Endothelial cell of umbilical vein (primary cell): ENCODE measurements at regions not wholly inside any gene's neighbourhood (a gene's known extent, or its start where the extent isn't known, plus 50 kb on each side); places are given as distances from the start of the nearest gene placed in this dataset.

Source experiments
- BruUV-seq: library from RNA; stranded (reverse); fragments of 400-500 nt; replicated peaks from 2 replicates; lab custom pipeline; 2021; lab: Mats Ljungman, UMichigan
- CTCF ChIA-PET: fragments of 300-600, 350-600 bp; sonication (Branson Sonifier 250); formaldehyde crosslinking; loops from one replicate; lab custom pipeline; 2021; ENCODE audit warnings: antibody characterized with exemption, inconsistent platforms; lab: Charles Lee
- POLR2A ChIA-PET: fragments of 300-600, 350-600 bp; sonication (Branson Sonifier 250); formaldehyde crosslinking; loops from one replicate; lab custom pipeline; 2021; ENCODE audit warnings: antibody characterized with exemption, inconsistent platforms; lab: Charles Lee
- DNase-seq: peaks from one replicate; pipeline ENCODE4 v3.0.0-alpha.2; 2011; ENCODE audit warnings: low read depth, low spot score
- FAIRE-seq: peaks from 2 replicates; lab custom pipeline; 2011; peaks lifted over from hg19 to GRCh38; lab: Jason Lieb, UNC
- H2AFZ ChIP-seq: 2 replicates; pipeline ENCODE4 v1.6.0; 2012; ENCODE audit warnings: low read depth, low read length, control low read depth, inconsistent platforms
- H3K27ac ChIP-seq: 2 replicates; pipeline ENCODE4 v1.5.1; 2011; ENCODE audit warnings: low read depth, mild to moderate bottlenecking, control low read depth, low read length, moderate library complexity; ENCODE audit not compliant: insufficient read depth
- H3K27me3 ChIP-seq, 2 experiments: 2 replicates each; pipeline versions ENCODE4 v1.6.0 to v1.6.1; 2011; ENCODE audit warnings: low read length in 2 of 2, mixed read lengths in 1 of 2; ENCODE audit not compliant: control insufficient read depth in 2 of 2, insufficient read depth in 2 of 2
- H3K36me3 ChIP-seq, 2 experiments: 2 replicates in 1 of 2; 3 replicates in 1 of 2; pipeline ENCODE4 v1.5.1; 2011; ENCODE audit warnings: low read length in 2 of 2, mild to moderate bottlenecking in 1 of 2, moderate library complexity in 1 of 2; ENCODE audit not compliant: control insufficient read depth in 2 of 2, insufficient read depth in 2 of 2; ENCODE audit errors: extremely low read depth in 1 of 2
- H3K4me1 ChIP-seq: 3 replicates; pipeline ENCODE4 v1.5.1; 2011; ENCODE audit warnings: mild to moderate bottlenecking, low read length; ENCODE audit not compliant: control insufficient read depth, insufficient read depth; ENCODE audit errors: extremely low read depth
- H3K4me2 ChIP-seq: 2 replicates; pipeline ENCODE4 v1.6.1; 2011; ENCODE audit warnings: low read length, control low read depth, mixed read lengths; ENCODE audit not compliant: insufficient read depth
- H3K4me3 ChIP-seq, 3 experiments: fragments of 200-600 bp in 1 of 3; sonication (generic), shearing (Covaris generic) in 1 of 3; replicated peaks in 1 of 3; 2 replicates each; pipeline ENCODE4 v1.5.1; 2011 to 2016; ENCODE audit warnings: control low read depth in 3 of 3, low read length in 3 of 3, mild to moderate bottlenecking in 2 of 3, inconsistent platforms in 1 of 3, low read depth in 1 of 3, moderate library complexity in 1 of 3; ENCODE audit not compliant: insufficient read depth in 1 of 3
- H3K79me2 ChIP-seq: 2 replicates; pipeline ENCODE4 v1.6.0; 2012; ENCODE audit warnings: low read length, inconsistent platforms; ENCODE audit not compliant: control insufficient read depth, insufficient read depth
- H3K9ac ChIP-seq: replicated peaks from 2 replicates; pipeline ENCODE3; 2011; ENCODE audit warnings: low read length, control low read depth; ENCODE audit not compliant: insufficient read depth; ENCODE audit errors: extremely low read depth
- H3K9me1 ChIP-seq: replicated peaks from 3 replicates; pipeline ENCODE4 v1.6.0; 2011; ENCODE audit warnings: mild to moderate bottlenecking, low read length; ENCODE audit not compliant: control insufficient read depth, insufficient read depth; ENCODE audit errors: extremely low read depth
- H3K9me3 ChIP-seq: replicated peaks from 2 replicates; pipeline ENCODE4 v1.5.1; 2012; ENCODE audit warnings: low read length, inconsistent platforms; ENCODE audit not compliant: control insufficient read depth, insufficient read depth
- H4K20me1 ChIP-seq: replicated peaks from 2 replicates; pipeline ENCODE3; 2011; ENCODE audit warnings: mild to moderate bottlenecking, low read length; ENCODE audit not compliant: control insufficient read depth, insufficient read depth; ENCODE audit errors: extremely low read depth
- CTCF ChIP-seq, 2 donors: IDR thresholded peaks; 1 replicate in 1 of 2; 2 replicates in 1 of 2; pipeline ENCODE4 v1.5.1; 2011; ENCODE audit warnings: low read length in 2 of 2, mild to moderate bottlenecking in 2 of 2, moderate library complexity in 2 of 2, control low read depth in 1 of 2, inconsistent platforms in 1 of 2, low read depth in 1 of 2; ENCODE audit not compliant: insufficient read depth in 1 of 2; ENCODE audit errors: extremely low read depth in 1 of 2
- EZH2 ChIP-seq: IDR thresholded peaks from 2 replicates; pipeline ENCODE4 v1.6.1; 2012; ENCODE audit warnings: borderline replicate concordance, low read depth, mild to moderate bottlenecking, moderate library complexity, low read length, inconsistent platforms; ENCODE audit not compliant: severe bottlenecking
- FOS ChIP-seq: IDR thresholded peaks from 2 replicates; pipeline ENCODE4 v1.6.1; 2011; ENCODE audit warnings: mild to moderate bottlenecking, low read length, moderate library complexity, borderline replicate concordance; ENCODE audit not compliant: insufficient read depth
- GATA2 ChIP-seq: IDR thresholded peaks from 2 replicates; pipeline ENCODE4 v1.7.0; 2011; ENCODE audit warnings: low read depth, mild to moderate bottlenecking, moderate library complexity, mixed read lengths, low read length; ENCODE audit not compliant: insufficient read length, insufficient read depth
- JUN ChIP-seq: IDR thresholded peaks from 2 replicates; pipeline ENCODE4 v1.6.1; 2011; ENCODE audit warnings: borderline replicate concordance, low read depth; ENCODE audit not compliant: insufficient read length, insufficient read depth
- MAX ChIP-seq: IDR thresholded peaks from 2 replicates; pipeline ENCODE4 v1.6.1; 2011; ENCODE audit not compliant: insufficient read depth, insufficient read length
- MYC ChIP-seq: IDR thresholded peaks from one replicate; pipeline ENCODE4 v1.6.1; 2011; ENCODE audit warnings: mild to moderate bottlenecking, low read depth, low read length
- POLR2A ChIP-seq: IDR thresholded peaks from 2 replicates; pipeline ENCODE4 v1.6.1; 2012; ENCODE audit warnings: low read depth, mild to moderate bottlenecking, control low read depth, low read length
- POLR2AphosphoS5 ChIP-seq: IDR thresholded peaks from 2 replicates; pipeline ENCODE4 v1.6.1; 2012; ENCODE audit warnings: low read depth, mild to moderate bottlenecking, control low read depth, low read length, moderate library complexity; ENCODE audit not compliant: insufficient read depth
- dilution Hi-C: fragments of 300-500 bp; cut with MboI; formaldehyde crosslinking; loops from one replicate; pipeline ENCODE4 v1.15.0; 2019; ENCODE audit warnings: low sequenced_read_pairs; ENCODE audit not compliant: extremely low pct_ligation_motif_present
- intact Hi-C: fragments of 100-400 bp; cut with micrococcal nuclease; formaldehyde crosslinking; loops from one replicate; pipeline ENCODE4 v1.10.0; 2022

GRCh38 chr12:16893426-16893825, 287.5 kb upstream of the LMO3 start:
- H2AFZ ChIP-seq, result no peak overlapping the region
- no peak overlapping the region for H3K4me3 ChIP-seq
- no peaks in the 10 kb centered on the region for H3K79me2 ChIP-seq
- no peaks in the 10 kb centered on the region for H3K36me3 ChIP-seq
- no peak for TF ChIP-seq MYC
- TF ChIP-seq EZH2, result no peak
- TF ChIP-seq MAX, result no peak
- no peak for TF ChIP-seq JUN
- TF ChIP-seq CTCF (IDR thresholded peaks at IDR 0.05; ENCODE audit: extremely low read depth in 1 of 2, insufficient read depth in 1 of 2, low read depth in 1 of 2, low read length in 2 of 2), result no peak
- TF ChIP-seq FOS, result no peak
- no peak for TF ChIP-seq POLR2A
- TF ChIP-seq GATA2, result no peak
- no peak for TF ChIP-seq POLR2AphosphoS5
- no peak overlapping the region for H3K4me2 ChIP-seq
- no peak overlapping the region for H3K27ac ChIP-seq
- CTCF ChIA-PET, result no interaction called here
- no peaks in the 10 kb centered on the region for H4K20me1 ChIP-seq
- no TSS peak for BruUV-seq
- dilution Hi-C loops (no loop called here), intact Hi-C loops (no loop called here)
- POLR2A ChIA-PET, result no interaction called here
- DNase-seq (no peak), FAIRE-seq (no peak)
- H3K9ac ChIP-seq, result no peak overlapping the region
- H3K9me1 ChIP-seq, result no peaks in the 10 kb centered on the region
- H3K9me3 ChIP-seq, result peaks cover 3% of the 10 kb centered on the region
- no peaks in the 10 kb centered on the region for H3K27me3 ChIP-seq
- H3K4me1 ChIP-seq, result no peaks in the 10 kb centered on the region
